Effector memory CD8-positive, alpha-beta T cell (primary cell): ENCODE measurements at regions not wholly inside any gene's neighbourhood (a gene's known extent, or its start where the extent isn't known, plus 50 kb on each side); places are given as distances from the start of the nearest gene placed in this dataset.
"Not testable (repeated sequence)": the region's sequence is repeated elsewhere in the genome, so short reads cannot be mapped to it uniquely, and the experiment has no call there.

Source experiments
- ATAC-seq: fragments of 150-1000 bp; cut with Tn5 transposase; replicated peaks from 2 replicates; pipeline ENCODE4 v1.10.0; 2021; ENCODE audit warnings: mild to moderate bottlenecking, moderate library complexity
- DNase-seq, 3 experiments: peaks; one replicate each; pipeline ENCODE4 v3.0.0; 2021
- H3K27ac Mint-ChIP-seq, 2 donors: one replicate each; pipeline ENCODE4 v1.8.0; 2022; ENCODE audit warnings: mild to moderate bottlenecking in 2 of 2, mixed read lengths in 2 of 2, moderate library complexity in 2 of 2
- H3K27me3 Mint-ChIP-seq, 2 donors: one replicate each; pipeline ENCODE4 v1.8.0; 2022; ENCODE audit warnings: mixed read lengths in 2 of 2
- H3K36me3 Mint-ChIP-seq: one replicate; pipeline ENCODE4 v1.8.0; 2022; ENCODE audit warnings: mild to moderate bottlenecking, moderate library complexity, mixed read lengths; ENCODE audit not compliant: insufficient read depth
- H3K4me1 Mint-ChIP-seq, 2 donors: one replicate each; pipeline ENCODE4 v1.8.0; 2022; ENCODE audit warnings: low read depth in 2 of 2, mixed read lengths in 2 of 2
- H3K4me3 Mint-ChIP-seq, 2 donors: one replicate each; pipeline ENCODE4 v1.8.0; 2022; ENCODE audit warnings: mild to moderate bottlenecking in 2 of 2, mixed read lengths in 2 of 2, moderate library complexity in 2 of 2
- H3K9me3 Mint-ChIP-seq, 2 donors: one replicate each; pipeline ENCODE4 v1.8.0; 2022; ENCODE audit warnings: mixed read lengths in 2 of 2

DNA sequence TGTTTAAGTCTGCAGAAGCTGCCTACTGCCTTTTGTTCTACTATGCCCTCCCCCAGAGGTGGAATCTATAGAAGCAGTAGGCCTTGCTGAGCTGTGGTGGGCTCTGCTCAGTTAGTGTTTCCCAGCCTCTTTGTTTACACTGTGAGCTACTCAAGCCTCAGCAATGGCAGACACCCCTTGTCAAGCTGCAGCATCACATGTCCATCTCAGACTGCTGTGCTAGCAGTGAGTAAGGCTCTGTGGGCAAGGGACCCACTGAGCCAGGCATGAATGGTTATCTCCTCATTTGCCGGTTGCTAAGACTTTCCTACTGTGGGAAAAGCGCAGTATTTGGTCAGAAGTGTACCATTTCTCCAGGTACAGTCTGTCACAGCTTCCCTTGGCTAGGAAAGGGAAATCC lies 167.4 kb upstream of the IGFBP3 start:
- not testable (repeated sequence) for H3K4me3 Mint-ChIP-seq, H3K36me3 Mint-ChIP-seq, H3K4me1 Mint-ChIP-seq, ATAC-seq, DNase-seq, H3K9me3 Mint-ChIP-seq, H3K27ac Mint-ChIP-seq, H3K27me3 Mint-ChIP-seq

DNA sequence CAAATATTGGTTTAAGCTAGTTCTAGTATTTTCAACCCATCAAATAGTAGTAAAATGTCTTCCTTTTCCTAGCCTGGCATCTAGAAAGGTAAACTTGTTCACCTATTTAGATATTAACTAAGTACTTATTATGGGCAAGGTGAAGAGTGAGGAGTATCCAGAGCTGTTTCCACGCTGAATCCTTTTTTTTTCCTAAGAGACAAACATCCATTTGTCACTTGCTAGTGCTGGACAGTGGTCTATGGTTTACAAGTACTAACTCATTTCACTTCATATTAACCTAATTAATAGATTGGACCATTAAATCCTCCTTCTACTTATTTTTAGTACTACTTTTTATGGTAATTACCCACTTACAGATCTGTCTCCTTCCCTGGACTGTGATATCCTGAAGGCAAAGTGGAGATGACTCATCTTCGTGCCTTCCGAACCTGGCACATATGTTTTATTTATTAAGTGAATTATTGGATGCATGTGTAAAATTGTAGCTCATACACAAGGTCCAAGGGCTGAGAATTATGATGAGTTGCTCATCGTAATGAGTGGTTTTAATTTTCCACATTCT lies 159.6 kb upstream of the IGFBP3 start:
- ATAC-seq: no peak
- DNase-seq: no peak
- H3K4me3 Mint-ChIP-seq: no peak overlapping the region
- peaks cover 0 to 6% of the 10 kb centered on the region in 2 donors for H3K27me3 Mint-ChIP-seq
- H3K27ac Mint-ChIP-seq: no peak overlapping the region
- H3K36me3 Mint-ChIP-seq: no peaks in the 10 kb centered on the region
- H3K9me3 Mint-ChIP-seq: no peaks in the 10 kb centered on the region
- no peaks in the 10 kb centered on the region for H3K4me1 Mint-ChIP-seq

DNA sequence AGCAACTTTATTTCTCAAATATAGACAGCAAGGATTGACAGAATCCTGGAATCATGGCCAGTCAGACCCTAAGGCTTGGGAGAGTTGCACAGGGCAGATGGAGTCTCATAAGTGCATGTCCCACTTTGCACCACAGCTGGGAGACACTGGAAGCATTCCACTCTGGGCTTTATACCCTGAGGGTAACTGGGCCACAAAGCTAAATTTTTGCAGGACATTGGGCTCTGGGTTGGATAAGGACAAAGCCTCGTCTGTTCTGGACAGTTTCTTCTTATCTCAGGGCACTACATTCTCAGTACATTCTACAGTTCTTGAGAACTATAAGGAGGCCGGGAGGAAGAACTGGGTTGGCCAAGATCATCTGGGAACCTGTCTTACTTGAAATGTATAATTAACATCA lies 158.3 kb upstream of the IGFBP3 start:
- Mint-ChIP-seq H3K4me1 (no peaks in the 10 kb centered on the region), H3K27me3 (peaks cover 0 to 6% of the 10 kb centered on the region in 2 donors), H3K9me3 (no peaks in the 10 kb centered on the region), H3K4me3 (no peak overlapping the region), H3K36me3 (no peaks in the 10 kb centered on the region), H3K27ac (no peak overlapping the region)
- no peak for ATAC-seq
- DNase-seq: no peak

DNA sequence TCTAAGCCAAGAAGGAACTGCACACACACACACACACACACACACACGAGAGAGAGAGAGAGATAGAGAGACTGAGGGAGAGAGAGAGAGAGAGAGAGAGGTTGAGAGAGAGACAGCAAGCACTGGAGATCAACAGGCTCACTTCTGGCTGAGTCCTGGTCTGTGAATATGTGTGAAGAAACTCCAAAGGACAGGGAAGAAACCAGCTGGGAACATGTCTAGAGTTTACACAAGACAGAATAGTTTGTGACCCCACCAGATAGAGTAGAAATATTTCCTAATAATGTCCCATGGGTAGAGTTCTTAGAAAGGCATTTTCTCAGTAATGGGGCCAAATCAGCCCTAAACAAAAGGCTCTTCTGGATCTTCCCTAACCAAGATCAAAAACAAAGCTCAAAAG lies 155.5 kb upstream of the IGFBP3 start:
- ATAC-seq: no peak
- Mint-ChIP-seq H3K4me3 (no peak overlapping the region), H3K36me3 (no peaks in the 10 kb centered on the region), H3K9me3 (no peaks in the 10 kb centered on the region), H3K27me3 (peaks cover 0 to 6% of the 10 kb centered on the region in 2 donors), H3K27ac (no peak overlapping the region), H3K4me1 (no peaks in the 10 kb centered on the region)
- no peak for DNase-seq

DNA sequence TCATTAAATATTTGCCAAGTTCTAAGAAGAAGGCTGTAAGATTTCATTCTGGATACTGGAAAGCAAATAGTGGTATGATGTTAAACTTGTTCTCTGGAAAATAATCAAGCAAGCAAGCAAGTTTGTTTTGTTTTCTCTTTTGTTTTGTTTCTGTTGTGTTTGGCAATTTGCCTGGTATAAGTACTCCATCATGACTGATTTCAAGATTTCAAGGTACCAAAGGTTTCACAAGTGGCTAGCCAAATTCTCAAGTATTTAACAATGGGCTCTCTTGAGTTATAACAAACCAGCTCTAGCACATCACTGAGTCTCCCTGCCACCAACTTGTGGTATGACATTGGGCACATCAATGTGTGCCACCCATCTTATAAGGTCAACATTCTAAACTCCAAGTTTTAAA lies 151.7 kb upstream of the IGFBP3 start:
- Mint-ChIP-seq H3K27me3 (peaks cover 0 to 6% of the 10 kb centered on the region in 2 donors), H3K36me3 (no peaks in the 10 kb centered on the region), H3K4me3 (no peak overlapping the region), H3K9me3 (no peaks in the 10 kb centered on the region), H3K27ac (no peak overlapping the region), H3K4me1 (no peaks in the 10 kb centered on the region)
- no peak for ATAC-seq
- no peak for DNase-seq

DNA sequence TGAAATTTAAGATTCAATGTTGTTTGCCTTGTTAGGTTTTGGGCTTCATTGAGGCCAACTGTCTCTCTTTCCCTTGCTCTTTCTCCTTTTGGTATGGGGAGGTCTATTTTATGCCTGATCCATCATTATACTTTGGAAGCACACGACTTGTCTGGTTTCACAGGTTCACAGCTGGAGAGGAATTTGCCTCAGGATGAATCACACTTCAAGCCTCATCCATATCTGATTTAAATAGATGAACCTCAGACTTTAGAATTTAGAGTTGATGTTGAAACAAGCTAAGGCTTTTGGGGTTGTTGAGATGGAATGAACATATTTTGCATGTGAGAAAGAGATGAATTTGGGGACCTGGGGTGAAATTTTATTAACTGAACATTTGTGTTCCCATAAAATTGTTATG lies 150.5 kb upstream of the IGFBP3 start:
- DNase-seq: no peak

DNA sequence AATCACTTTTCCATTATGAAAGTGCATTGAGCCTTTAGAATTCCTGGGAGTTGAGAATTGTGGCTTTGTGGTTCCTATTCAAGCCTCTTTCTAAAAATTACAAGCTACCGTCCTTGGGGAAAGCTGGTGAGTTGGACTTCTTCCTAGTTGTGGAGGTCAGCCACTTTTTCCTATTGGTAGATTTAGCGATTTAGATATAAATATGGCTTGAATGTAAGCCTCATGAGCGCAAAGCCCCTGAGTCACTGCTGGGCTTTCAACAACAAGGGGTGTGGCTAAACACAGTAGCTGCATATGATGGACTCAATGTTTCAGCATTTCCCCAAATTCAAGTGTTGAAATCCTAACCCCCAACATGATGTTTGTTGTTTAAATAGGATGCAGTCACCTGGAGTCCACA lies 150.0 kb upstream of the IGFBP3 start:
- H3K36me3 Mint-ChIP-seq: no peaks in the 10 kb centered on the region
- DNase-seq (no peak), ATAC-seq (no peak)
- no peaks in the 10 kb centered on the region for H3K9me3 Mint-ChIP-seq
- H3K4me3 Mint-ChIP-seq: no peak overlapping the region
- peaks cover 0 to under 1% of the 10 kb centered on the region in 2 donors for H3K27me3 Mint-ChIP-seq
- H3K4me1 Mint-ChIP-seq: no peaks in the 10 kb centered on the region
- H3K27ac Mint-ChIP-seq: no peak overlapping the region

More for the DNA sequence above, 150.5 kb upstream of the IGFBP3 start:
- no peak overlapping the region for H3K27ac Mint-ChIP-seq
- no peak overlapping the region for H3K4me3 Mint-ChIP-seq
- no peaks in the 10 kb centered on the region for H3K9me3 Mint-ChIP-seq
- no peaks in the 10 kb centered on the region for H3K4me1 Mint-ChIP-seq
- peaks cover 0 to 6% of the 10 kb centered on the region in 2 donors for H3K27me3 Mint-ChIP-seq
- ATAC-seq: no peak
- no peaks in the 10 kb centered on the region for H3K36me3 Mint-ChIP-seq

DNA sequence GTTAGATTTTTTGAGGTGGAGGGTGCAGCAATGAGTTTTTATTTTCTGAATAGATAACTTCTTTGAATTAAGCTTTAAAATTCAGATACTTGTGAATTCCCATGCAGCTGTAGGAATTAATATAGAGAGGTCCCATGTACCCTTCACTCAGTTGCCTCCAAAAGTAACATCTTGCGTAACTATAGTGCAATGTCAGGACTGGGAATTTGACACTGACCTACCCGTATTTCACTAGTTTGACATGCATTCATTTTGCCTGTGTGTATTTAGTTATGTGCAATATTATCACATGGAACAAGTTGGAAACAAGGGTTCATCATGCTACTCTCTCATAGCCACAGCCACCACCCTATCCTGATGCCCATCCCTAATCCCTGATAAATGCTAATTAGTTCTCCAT lies 147.1 kb upstream of the IGFBP3 start:
- Mint-ChIP-seq H3K36me3 (no peaks in the 10 kb centered on the region), H3K27ac (no peak overlapping the region), H3K4me1 (no peaks in the 10 kb centered on the region), H3K9me3 (no peaks in the 10 kb centered on the region), H3K27me3 (no peaks in the 10 kb centered on the region), H3K4me3 (no peak overlapping the region)
- DNase-seq (no peak), ATAC-seq (no peak)

DNA sequence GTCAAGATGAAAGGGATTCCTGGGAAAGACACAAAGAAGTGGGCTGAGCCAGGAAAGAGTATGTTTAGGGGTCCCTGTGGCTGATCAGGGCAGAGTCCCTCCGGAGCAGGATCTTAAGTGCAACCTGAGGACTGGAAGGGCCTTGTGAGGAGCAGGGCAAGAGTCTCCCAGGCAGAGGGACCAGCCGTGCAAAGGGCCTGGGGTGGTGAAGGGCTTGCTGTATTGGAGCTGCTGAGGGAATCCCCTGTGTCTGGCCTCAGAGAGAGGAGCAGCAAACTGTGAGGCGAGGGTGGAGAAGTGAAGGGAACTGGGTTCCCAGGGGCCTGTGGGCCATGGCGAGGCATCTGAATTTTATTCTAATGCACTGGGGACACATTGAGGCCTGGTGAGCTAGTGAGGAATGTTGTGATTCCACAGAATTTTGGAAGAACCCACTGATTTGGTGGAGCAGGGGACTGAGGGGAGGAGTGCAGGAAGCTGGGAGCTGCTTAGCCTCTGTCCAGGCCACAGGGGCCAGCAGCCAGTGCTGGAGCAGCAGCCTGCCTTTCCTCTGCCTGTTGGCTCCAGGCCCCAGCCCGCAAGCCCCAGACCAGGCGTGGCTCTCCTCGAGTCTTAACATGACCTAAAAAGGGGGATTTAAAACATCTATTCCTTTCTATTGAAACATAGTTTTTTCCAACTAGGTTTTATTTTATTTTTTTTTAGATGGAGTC lies 138.4 kb upstream of the IGFBP3 start:
- Mint-ChIP-seq H3K27ac (no peak overlapping the region), H3K4me3 (no peak overlapping the region), H3K9me3 (peaks cover 0 to 4% of the 10 kb centered on the region in 2 donors), H3K27me3 (no peaks in the 10 kb centered on the region), H3K4me1 (no peaks in the 10 kb centered on the region), H3K36me3 (no peaks in the 10 kb centered on the region)
- ATAC-seq: no peak
- no peak for DNase-seq

DNA sequence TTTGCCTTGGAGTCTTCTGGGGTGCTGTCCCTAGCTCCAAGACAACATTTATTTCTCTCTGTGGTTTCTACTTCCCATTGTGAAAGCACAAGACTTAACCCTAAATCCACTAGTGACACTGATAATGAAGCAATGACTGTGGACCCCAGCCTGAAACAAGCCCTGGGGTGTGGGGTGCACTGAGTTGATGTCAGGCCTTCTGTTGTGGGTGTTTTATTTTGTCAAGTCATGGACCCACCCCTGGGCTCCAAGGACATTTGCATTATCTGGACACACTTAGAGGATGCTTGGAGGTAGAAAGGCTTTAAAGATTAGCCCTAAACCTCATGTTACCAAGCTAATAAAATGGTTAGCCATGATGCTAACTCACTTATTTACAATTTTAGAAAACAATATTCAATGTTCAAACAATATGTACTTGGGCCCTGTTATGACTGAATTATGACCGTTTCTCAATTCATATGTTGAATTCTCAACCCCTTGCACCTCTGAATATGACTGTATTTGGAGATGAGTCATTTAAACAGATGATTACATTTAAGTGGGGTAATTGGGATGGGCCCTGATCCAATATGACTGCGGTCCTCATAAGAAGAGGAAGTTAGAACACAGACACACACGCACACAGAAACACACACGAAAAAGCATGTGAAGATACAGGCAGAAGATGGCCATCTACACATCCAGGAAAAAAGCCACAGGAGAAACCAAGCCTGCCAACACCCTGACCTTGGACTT lies 137.2 kb upstream of the IGFBP3 start:
- Mint-ChIP-seq H3K4me3 (no peak overlapping the region), H3K4me1 (no peaks in the 10 kb centered on the region), H3K27ac (no peak overlapping the region), H3K36me3 (no peaks in the 10 kb centered on the region), H3K27me3 (no peaks in the 10 kb centered on the region), H3K9me3 (peaks cover 0 to 4% of the 10 kb centered on the region in 2 donors)
- ATAC-seq (no peak), DNase-seq (no peak)

DNA sequence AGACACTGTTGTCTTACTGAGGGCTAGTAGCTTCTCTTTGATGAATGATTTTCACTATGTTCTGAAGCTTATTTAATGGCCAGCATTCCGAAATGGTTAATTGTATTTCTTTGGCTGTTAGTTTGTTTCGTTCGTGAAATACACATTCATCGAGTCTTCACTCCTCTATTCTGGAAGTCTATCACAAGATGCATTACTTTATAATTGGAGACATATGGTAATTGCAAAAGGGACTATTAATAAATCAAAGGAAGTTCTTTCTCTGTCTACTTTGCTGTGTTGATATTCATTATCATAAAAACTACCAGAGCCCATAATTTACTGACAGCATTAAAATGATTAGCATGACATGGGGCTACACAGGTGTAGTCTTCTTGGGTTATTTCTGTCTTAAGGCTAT lies 133.8 kb upstream of the IGFBP3 start:
- DNase-seq (no peak), ATAC-seq (no peak)
- no peaks in the 10 kb centered on the region for H3K36me3 Mint-ChIP-seq
- H3K27ac Mint-ChIP-seq: no peak overlapping the region
- no peaks in the 10 kb centered on the region for H3K4me1 Mint-ChIP-seq
- no peaks in the 10 kb centered on the region for H3K27me3 Mint-ChIP-seq
- no peak overlapping the region for H3K4me3 Mint-ChIP-seq
- peaks cover 0 to 4% of the 10 kb centered on the region in 2 donors for H3K9me3 Mint-ChIP-seq

DNA sequence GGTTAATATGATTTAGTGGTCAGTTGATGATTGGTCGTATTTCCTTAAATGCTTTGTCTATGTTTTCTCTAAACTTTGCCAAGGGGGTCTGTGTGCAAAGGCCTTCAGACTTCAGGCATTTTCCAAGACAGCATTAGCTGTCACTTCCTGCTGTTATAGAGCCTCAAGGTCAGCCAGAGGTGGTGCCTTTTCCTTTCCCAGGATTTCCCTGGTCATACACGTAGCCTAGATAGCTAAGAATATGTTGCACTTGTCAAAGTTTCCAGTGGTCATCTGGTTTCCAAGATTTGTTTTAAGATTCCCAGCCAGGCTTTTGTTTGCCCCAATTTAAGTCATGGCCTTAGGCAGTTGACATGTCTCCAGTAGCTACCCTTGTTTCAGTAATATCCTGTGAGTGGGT lies 133.2 kb upstream of the IGFBP3 start:
- Mint-ChIP-seq H3K27ac (no peak overlapping the region), H3K4me3 (no peak overlapping the region), H3K4me1 (no peaks in the 10 kb centered on the region), H3K9me3 (peaks cover 0 to 3% of the 10 kb centered on the region in 2 donors), H3K36me3 (no peaks in the 10 kb centered on the region), H3K27me3 (no peaks in the 10 kb centered on the region)
- ATAC-seq: no peak
- DNase-seq: no peak

DNA sequence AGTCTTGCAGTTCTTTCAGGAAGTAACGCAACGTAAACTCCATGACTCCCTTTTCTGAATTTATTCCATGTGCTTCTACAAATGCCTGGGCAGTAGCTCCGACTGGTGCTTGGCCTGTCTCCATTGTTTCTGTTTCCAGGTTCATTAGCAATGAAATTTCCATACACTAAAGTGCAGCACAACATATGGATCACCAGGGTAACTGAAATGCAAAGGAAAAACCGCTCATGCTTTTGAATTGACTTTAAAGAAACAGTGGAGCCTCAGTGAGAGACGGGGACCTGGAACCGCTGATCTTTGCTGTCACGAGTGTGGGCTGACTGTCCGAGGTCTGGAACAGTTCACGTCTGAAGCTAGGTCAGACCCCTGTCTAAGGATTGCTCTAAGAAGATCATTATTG lies 126.5 kb upstream of the IGFBP3 start:
- H3K27ac Mint-ChIP-seq: no peak overlapping the region
- no peak for ATAC-seq

DNA sequence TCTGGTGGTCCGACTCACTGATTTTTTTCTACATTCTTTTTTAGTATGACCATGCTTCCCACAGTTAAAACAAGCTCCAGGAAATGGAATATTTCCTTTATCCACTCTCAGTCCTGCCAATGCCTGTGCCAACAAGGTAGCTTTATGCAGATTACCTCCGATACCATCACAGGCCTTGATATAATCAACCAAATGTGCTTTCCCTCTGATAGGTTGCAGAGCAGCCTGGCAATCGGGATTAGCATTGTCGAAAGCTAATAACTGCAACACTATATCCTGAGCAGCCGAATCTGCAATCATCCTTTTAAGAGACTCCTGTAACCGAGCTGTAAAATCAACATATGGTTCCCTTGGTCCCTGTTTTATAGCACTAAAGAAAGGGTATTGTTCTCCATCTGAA lies 122.3 kb upstream of the IGFBP3 start:
- H3K27me3 Mint-ChIP-seq, H3K27ac Mint-ChIP-seq, H3K4me3 Mint-ChIP-seq, H3K9me3 Mint-ChIP-seq, H3K4me1 Mint-ChIP-seq, H3K36me3 Mint-ChIP-seq, DNase-seq, ATAC-seq: not testable (repeated sequence)

More for the DNA sequence above, 126.5 kb upstream of the IGFBP3 start:
- Mint-ChIP-seq H3K4me3 (no peak overlapping the region), H3K27me3 (no peaks in the 10 kb centered on the region), H3K4me1 (no peaks in the 10 kb centered on the region), H3K36me3 (no peaks in the 10 kb centered on the region), H3K9me3 (peaks cover 0 to 8% of the 10 kb centered on the region in 2 donors)
- DNase-seq: no peak
